IPS-15b (cell line): ENCODE measurements at regions not wholly inside any gene's neighbourhood (a gene's known extent, or its start where the extent isn't known, plus 50 kb on each side); places are given as distances from the start of the nearest gene placed in this dataset.
"Not testable (repeated sequence)": the region's sequence is repeated elsewhere in the genome, so short reads cannot be mapped to it uniquely, and the experiment has no call there.

Experiments
- H3K27me3 ChIP-seq: one replicate; pipeline ENCODE4 v1.6.1; 2013; ENCODE audit warnings: low read length; ENCODE audit not compliant: control insufficient read depth, insufficient read depth
- H3K36me3 ChIP-seq: one replicate; pipeline ENCODE4 v1.6.1; 2013; ENCODE audit warnings: low read length; ENCODE audit not compliant: control insufficient read depth, insufficient read depth
- H3K4me1 ChIP-seq: one replicate; pipeline ENCODE4 v1.6.1; 2013; ENCODE audit warnings: mild to moderate bottlenecking, low read length; ENCODE audit not compliant: control insufficient read depth, insufficient read depth
- H3K4me3 ChIP-seq: one replicate; pipeline ENCODE4 v1.5.1; 2013; ENCODE audit warnings: low read depth, low read length
- H3K9ac ChIP-seq: one replicate; pipeline ENCODE4 v1.6.1; 2013; ENCODE audit warnings: low read depth, mild to moderate bottlenecking, low read length
- H3K9me3 ChIP-seq: one replicate; pipeline ENCODE4 v1.6.1; 2013; ENCODE audit warnings: mild to moderate bottlenecking, low read length; ENCODE audit not compliant: control insufficient read depth, insufficient read depth

DNA sequence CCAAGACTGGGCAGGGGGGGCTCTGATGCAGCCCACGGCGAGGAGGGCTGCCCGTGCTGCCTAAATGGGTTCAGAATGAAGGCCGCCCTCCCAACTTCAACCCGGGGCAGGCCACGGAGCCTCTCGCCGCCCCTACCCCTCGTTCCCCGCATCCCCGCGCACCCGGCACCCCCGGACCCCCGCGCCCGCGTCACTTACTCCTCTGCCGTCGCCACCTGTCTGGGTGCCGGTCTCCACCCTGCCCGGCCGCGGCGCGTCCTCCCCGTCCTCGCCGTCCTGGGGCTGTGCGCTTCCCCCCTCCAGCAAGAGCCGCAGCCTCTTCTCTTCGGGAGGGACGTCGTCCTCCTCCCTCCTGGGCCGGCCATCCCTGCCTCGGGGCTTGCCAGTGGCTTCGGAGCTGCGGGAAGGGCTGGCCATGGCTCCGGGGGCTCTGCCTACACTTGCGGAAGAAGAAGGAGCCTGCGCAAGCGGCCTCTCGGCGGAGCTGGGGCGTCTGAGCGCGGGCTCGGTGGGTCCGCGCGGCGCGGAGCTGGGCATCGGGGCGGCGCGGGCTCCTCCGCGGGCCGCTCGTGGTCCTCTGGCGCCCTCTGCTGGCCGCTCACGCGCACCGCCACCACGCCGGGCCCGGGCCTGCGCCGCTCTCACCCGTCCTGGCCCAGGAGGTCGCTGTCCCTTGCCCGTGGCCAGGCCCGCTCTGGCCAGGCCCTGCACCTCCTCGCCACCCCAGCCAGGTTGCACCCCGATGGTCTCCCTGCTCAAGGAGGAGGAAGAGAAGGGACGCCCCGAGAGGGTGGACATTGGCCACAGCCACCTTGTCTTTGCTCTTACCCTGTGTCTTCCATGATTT lies 59.3 kb upstream of the CLEC6A start:
- H3K9me3 ChIP-seq, H3K9ac ChIP-seq, H3K36me3 ChIP-seq, H3K27me3 ChIP-seq, H3K4me1 ChIP-seq: not testable (repeated sequence)
- H3K4me3 ChIP-seq: peak overlapping the region; percentile 26

DNA sequence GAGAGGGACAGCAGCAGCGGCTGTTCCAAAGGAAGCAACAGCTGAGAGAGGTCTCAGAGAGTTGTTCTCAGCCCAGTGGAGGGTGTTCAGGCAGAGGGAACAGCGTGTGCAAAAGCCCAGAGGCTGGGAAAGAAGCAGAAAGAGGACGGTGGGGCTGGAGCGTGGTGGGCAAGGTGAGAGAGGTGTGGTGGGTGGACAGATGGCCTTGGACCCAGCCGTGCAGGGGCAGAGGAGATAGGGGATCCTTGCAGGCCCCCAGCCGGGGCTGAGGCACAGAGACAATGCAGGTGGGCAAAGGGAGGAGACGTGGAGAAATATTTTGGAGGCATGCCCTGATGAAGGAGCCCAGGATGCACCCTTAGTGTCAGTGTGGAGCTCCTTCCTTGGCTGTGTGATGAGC lies 58.4 kb upstream of the CLEC6A start:
- not testable (repeated sequence) for H3K4me3 ChIP-seq, H3K4me1 ChIP-seq, H3K9ac ChIP-seq, H3K27me3 ChIP-seq, H3K36me3 ChIP-seq, H3K9me3 ChIP-seq

DNA sequence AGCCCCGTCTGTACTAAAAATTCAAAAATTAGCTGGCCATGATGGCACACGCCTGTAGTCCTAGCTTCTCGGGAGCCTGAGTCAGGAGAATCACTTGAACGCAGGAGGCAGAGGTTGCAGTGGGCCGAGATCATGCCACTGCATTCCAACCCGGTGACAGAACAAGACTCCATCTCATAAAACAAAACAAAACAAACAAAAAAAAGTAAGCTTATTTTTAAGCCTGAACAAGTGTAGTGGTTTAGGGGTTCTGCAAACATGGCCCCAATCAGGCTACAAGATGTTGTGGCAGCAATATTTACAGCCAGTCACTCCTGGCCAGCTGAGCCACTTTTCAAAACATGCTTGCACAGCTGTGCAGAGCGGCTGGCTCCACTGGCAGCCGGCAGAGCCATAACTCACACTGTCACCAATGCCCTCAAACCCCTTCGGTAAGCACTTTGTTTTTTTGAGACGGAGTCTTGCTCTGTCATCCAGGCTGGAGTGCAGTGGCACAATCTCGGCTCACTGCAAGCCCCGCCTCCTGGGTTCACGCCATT lies 56.2 kb upstream of the CLEC6A start:
- not testable (repeated sequence) for H3K27me3 ChIP-seq, H3K4me3 ChIP-seq, H3K36me3 ChIP-seq, H3K9me3 ChIP-seq, H3K9ac ChIP-seq, H3K4me1 ChIP-seq

DNA sequence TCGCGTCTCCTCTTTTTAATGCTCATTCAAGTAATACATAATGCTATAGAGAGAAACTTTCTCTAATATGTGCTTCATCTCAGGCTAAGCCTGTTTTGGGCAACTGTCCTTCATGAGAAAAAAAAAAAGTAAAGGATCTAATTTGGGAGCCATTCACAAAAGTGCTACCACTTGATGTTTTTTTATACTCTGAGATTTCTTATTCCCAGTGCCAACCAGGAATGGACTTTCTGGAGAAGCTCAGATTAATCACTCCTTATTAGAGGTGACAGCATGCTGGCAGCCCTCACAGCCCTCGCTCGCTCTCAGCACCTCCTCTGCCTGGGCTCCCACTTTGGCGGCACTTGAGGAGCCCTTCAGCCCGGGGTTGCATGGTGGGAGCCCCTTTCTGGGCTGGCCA lies 51.9 kb upstream of the CLEC6A start:
- not testable (repeated sequence) for H3K9ac ChIP-seq, H3K36me3 ChIP-seq, H3K9me3 ChIP-seq, H3K4me3 ChIP-seq, H3K27me3 ChIP-seq, H3K4me1 ChIP-seq

DNA sequence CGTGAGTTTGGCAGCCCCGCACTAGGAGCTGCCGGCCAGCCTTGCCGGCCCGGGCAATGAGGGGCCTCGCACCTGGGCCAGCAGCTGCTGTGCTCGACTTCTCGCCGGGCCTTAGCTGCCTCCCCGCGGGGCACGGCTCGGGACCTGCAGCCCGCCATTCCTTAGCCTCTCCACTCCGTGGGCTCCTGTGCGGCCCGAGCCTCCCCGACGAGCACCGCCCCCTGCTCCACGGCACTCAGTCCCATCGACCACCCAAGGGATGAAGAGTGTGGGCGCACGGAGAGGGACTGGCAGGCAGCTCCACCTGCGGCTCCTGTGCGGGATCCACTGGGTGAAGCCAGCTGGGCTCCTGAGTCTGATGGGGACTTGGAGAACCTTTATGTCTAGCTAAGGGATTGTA lies 51.4 kb upstream of the CLEC6A start:
- H3K36me3 ChIP-seq, H3K9me3 ChIP-seq, H3K9ac ChIP-seq, H3K27me3 ChIP-seq, H3K4me3 ChIP-seq, H3K4me1 ChIP-seq: not testable (repeated sequence)
